GM21786 (cell line): ENCODE measurements at regions not wholly inside any gene's neighbourhood (a gene's known extent, or its start where the extent isn't known, plus 50 kb on each side); places are given as distances from the start of the nearest gene placed in this dataset.

ENCODE experiments used
- ATAC-seq: cut with Tn5 transposase; IDR thresholded peaks from one replicate; pipeline ENCODE4 v1.9.1; 2021; ENCODE audit not compliant: unreplicated experiment

DNA sequence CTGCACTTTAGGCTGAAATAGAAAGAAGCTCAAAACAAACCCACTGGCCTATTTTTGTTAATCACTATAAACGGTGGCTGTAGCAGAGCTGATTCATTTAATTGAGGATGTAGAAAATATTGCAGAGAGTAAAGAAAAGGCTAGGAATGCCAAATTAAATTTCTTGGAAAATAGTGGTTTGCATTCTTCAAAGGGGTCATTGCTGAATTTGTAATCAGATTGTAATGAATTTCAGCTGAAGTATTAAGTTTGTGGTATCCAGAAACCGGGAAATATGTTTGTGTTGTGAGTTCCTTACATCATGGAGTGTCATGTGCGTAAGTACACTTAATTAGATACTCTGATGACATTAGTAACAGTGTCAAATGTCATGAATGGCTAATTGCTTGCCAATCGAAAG, 203.0 kb downstream of the SAMD5 start:
- ATAC-seq = no peak

DNA sequence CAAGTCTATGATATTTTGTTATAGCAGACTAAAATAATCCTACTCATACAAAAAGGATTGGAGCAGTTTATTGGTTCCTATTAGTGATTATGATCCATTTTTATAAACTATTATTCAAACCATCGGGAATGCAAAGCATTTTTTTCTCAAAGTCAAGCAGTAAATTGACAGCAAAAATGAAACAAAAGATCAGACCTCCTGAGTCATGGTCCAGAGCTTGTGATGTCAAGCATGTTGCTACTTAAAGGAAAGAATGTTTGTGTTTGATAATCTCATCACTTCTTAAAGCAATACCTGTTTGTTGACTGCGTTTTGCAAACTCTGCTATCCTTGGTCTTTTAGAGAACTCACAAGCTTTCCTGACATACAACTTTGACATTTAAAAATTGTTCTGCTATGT, 204.4 kb downstream of the SAMD5 start:
- no peak for ATAC-seq

DNA sequence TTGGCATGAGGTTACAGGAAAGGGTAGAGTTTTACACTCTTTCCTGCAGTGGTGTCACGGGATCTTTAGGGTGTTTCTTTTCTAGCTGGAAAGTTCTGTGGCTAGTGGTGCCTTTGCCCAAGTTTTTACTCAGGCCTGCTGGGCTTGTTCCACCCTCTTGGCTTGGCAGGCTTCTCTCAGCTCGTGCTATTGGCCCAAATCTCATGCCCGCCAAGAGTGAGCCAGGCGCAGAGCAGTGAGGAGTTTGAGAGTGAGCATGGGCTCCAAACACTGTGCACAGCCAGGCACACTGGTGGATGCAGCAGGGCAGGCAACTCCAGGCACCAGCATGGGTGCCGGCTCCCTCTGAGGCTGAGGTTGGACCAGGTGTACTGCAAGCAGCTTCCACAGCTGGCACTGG, 206.5 kb downstream of the SAMD5 start:
- no peak for ATAC-seq

DNA sequence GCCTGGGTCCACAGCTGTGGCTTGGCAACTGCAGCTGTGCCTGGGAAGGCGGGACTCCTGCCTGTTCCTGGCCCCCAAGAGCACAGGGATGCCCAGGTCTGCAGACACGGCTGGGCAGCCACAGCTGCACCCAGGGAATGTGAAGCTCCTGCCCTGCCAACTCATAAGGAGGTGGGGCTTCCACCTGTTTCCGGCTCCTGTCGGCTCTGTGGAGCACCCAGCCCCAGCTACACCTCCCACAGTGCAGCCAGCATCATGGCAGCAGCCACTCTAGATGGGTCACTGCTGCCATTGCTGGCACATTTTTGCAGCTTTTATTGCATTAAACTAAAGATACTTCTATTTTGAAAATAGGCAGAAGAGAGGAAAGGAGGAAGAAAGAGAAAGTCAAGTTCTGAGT, 207.9 kb downstream of the SAMD5 start:
- ATAC-seq = no peak

DNA sequence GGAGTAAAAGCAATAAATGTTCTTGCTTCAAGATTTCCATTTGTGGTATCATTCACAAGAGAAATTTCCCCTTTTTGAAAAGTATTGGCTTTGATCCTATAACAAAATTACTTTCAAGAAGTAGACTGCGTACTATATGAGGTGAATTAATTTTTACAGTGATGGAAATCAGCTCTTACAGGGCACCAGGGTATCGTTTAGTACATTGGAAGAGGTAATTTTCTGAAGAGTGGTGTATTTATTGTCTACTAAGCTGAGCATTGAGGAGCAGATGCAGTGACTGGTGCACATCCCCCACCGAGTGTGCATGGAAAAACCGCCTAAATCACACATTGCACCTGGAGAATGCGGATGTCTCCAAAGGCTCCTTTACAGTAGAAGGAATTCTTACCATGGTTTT, 209.5 kb downstream of the SAMD5 start:
- ATAC-seq = no peak

DNA sequence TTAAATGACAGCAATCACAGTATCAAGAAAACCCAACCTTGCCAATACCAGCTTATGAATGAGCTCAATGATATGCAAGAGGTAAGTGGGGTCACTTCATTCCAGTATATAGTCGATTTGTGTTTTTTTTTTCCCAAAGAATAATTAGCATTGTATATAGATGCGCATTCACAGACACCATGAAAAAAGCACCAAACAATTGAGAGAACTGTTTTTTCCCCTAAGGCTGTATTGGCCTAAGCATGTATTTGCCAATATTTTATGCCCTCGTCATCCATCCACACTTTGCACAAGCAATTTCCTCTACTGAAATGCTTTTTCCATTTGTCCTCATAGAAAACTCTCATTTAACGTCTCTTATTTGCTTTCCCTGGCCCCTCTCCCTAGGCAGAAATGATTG, 213.7 kb downstream of the SAMD5 start:
- ATAC-seq = no peak

DNA sequence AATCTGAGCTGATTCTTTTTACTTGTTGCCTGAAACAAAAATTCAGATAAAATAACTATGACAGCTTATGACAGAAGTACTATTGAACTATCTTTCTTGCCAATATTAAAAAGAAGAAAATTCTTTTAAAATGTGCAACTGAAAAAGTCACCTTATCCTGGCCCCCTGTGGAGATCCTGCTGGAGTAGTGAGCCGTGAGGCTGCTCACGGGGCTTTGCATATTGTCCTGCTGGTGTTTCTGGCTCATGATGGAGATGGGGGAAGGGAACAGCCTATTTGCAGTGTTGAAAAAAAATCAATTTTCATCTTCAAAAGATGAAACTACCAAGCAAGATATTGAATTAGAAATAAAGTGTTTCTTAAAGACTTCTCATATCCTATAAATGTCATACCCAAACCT, 216.0 kb downstream of the SAMD5 start:
- ATAC-seq = no peak

DNA sequence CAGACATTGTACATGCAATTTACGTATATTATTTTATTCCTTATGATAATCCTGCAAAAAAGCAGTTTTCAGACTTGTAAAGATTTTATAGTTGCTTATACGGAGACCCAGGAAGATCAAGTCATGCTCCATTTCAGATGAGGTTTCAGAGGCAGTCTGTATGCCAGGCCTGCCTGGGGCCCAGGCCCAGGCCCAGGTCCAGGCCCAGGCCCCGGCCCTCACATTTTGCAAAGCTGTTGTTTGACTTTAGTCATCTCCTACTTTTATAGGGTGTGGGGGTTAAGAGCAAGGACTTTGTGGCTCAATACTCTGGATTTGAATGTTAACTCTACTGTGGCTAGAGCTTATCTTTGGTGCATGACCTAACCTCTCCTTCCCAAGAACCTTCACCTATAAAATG, 217.9 kb downstream of the SAMD5 start:
- ATAC-seq = no peak

DNA sequence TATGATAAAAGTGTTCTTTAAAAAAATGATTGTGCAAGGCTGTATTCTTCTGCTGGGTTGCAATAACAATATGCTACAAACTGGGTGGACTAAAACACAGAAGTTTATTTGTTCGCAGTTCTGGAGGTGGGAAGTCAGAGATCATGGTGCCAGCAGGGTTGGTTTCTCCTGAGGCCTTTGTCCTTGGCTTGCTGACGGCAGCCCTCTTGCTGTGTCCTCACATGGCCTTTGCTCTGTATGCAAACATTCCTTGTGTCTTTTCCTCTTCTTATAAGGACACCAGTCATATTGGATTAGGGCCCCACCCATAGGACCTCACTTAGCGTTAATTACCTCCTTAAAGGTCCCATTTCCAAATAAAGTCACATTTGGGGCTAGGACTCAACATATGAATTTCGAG, 220.4 kb downstream of the SAMD5 start:
- ATAC-seq = no peak

DNA sequence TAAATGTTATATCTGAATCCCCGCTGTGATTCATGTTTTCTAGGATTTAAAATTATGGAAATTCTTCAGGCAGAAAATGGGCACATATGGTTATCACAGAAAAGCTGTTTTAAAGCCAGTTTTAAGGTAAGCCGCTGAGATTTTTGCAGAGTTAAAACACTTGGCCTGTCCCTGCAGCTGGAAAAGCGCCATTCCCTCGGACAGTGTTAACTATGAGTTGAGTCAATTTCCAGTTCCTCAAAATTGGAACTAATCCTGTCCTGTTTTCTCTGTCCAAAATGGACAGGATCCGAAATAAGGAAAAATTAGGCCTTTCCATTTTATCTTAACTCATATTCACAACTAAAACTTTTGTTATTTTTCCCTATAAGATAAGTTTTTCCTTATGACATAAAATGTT, 225.2 kb downstream of the SAMD5 start:
- no peak for ATAC-seq

DNA sequence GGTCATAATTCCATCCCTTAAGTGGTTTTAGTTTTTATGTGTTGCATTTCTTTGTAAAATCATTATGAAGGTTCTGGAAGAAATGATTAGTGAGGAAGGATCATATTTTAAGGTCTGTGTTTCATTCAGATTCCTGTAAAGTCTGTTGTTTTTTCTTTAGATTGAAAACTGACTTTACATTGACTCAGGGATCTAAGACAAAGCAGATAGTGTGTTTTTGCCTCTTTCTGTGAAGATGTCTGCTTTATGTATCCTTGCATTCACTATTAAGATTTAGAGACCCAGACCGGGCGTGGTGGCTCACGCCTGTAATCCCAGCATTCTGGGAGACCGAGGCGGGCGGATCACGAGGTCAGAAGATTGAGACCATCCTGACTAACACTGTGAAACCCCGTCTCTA, 225.7 kb downstream of the SAMD5 start:
- no peak for ATAC-seq

DNA sequence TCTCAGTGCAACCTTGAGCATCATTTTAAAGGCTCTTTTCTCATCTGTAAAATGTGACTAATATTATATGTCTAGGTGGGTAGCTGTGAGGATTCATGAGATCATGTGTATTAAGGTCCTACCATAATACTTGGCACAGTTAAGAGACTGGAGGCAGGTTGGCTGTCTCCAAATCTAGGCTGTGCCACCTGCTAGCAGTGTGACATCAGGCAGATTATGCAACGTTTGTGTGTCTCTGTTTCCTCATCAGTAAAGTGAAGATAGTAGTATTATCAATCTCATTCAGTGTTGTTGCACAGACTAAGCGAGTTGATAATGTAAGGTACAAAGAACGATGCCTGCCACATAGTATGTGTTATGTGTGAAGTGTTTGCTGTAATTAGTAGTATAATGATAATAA, 227.4 kb downstream of the SAMD5 start:
- ATAC-seq = no peak

DNA sequence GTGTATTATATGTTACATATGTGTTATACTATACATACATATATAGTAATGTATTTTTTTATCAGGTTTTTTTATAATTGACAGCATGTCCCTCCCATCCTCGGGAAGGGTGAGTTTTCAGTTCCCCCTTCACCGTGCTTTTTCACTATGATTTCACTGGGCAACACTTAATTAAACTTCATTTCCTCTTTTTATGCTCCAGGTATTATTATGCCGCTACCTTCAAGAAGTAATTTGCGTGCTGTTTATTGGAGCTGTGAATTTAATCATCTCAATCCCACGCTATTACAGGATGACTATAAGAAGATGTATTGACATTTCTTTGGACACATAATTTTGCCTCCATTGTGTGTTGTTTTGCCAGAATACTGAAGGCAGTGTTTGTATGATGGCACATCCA, 228.6 kb downstream of the SAMD5 start:
- ATAC-seq = no peak

DNA sequence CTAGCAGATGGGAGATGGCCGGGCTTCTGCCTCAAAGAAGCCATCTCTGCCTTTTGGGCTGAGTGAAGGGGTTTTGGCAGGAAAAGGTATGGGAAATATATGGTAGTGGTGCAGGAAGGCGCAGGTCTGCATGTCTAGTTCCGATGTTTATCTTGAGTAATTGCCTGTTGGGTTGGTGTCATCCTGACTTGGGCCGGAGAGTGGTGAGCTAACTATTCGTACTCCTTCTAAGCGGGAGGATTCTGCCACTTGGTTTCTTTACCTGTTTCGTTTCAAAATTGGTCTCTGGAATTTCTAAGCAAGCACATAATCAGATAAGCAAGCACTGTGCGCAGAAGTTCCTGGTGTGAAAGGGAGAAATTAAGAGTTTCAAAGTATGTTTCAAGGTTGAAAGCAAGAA, 229.6 kb downstream of the SAMD5 start:
- no peak for ATAC-seq

DNA sequence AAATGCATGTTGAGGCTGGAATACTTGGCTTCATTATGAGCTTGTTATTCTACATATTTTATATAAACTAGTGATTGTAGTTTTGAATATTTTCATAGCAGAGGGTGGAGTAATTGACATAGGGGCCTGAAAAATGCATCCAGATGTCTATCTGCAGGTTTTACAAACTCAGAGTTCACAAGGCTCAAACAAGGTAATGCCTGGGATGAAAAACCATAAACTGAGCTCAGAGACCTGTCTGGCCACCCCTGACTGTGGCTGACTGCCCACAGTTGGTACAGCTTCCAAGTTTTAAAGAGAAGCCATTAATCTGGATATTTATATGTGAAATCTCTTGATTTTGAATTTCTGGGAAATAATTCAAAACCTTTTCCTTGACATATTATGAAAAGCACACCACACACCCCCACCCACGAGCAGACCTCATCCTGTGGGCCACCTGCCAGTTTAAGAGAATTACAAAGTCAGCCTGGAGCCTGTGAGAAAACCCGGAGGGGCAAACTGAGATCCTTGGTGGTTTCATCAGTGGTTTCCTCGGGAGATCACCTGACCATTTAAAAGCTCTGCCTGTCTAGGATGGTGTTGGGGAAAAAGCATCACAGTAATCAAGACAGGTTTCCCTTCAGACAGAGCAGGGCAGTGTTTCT, 230.1 kb downstream of the SAMD5 start:
- no peak for ATAC-seq

DNA sequence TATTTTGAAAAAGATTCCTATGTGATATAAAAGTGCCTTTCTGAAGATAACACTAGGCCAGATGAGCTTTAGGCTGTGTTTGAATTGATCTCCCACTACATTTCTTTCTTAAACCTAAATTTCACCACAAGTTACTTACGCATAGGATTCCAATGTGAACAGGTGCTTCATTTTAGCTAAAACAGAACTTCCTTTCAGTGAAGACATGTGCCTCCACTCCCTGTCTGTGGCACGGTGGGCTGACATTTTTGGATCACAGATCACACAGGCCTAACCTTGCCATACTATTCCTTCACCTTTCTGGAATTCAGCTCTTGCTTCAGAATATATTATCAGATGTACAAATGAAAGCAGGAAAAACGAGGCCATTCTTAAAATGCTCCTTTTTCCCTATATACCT, 231.8 kb downstream of the SAMD5 start:
- ATAC-seq = no peak

DNA sequence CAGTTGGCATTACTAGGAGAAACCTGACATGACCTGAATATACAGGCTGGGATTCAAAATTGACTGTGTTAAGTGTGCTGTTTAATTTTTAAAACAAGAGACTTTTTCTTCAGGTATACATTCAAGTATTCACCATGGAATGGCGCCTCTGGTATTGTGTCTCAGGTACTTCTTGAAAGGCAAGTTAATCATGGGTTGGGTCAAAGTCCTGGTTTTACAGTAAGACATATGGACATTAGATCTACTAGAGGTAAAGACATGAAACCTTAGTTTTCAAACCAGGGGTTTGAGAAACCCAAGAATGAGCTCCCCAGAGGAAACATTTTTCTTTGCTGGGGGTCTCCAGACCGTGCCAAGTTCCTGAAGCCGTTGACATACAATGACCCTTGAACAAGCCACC, 232.4 kb downstream of the SAMD5 start:
- ATAC-seq = no peak

DNA sequence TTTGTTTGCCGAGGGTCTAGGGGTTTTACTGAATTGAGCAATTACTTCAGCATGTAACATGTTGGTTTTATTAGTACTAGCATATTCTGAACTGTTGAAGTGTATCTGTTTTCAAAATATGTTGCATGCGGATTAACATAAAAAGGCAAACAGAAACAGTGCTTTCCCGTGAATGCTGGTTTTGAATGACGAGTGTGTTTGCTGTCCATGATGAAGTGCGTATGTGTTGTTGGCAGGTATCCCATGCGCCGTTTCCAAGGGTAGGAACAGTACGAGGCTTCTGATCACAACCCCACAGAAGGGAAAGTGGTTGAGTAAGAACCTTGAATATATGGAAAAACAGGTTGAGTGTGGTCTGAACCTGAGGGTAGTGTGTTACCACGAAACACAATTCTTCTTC, 232.9 kb downstream of the SAMD5 start:
- ATAC-seq = no peak

DNA sequence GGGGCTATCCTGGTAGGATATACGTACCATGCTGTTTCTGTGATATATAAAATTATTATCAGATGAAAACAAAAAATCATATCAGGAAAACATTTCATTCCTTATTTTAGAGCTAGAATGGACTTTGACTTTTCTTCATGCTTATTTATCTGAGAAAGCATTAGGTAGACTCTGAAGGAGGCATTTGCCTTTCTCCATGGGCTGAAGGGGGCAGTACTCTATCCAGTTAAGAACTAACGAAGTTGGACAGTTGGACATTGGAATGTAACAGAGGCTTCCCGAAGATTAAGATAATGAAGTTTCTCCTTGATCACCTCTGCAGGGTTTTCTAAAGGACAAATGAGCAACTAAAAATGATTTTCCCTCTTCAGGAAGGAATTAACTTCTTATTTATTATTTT, 233.9 kb downstream of the SAMD5 start:
- ATAC-seq = no peak

DNA sequence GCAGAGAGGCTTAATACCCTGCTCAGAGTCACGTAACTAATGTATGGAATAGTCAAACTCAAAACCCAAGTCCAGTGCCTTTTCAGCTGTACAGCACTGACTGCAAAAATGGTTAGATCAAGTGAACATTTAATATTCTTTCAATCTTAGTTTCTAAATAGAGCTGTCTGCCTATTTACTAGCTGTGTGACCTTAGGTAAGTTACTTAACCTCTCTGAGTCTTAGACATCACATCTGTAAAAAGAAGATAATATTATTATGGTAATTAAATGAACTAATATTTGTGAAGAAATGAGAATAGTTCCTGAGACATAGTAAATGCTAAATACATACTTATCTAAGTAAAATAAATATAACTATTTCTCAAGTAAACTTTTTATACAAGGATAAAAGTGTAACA, 235.5 kb downstream of the SAMD5 start:
- ATAC-seq = no peak

DNA sequence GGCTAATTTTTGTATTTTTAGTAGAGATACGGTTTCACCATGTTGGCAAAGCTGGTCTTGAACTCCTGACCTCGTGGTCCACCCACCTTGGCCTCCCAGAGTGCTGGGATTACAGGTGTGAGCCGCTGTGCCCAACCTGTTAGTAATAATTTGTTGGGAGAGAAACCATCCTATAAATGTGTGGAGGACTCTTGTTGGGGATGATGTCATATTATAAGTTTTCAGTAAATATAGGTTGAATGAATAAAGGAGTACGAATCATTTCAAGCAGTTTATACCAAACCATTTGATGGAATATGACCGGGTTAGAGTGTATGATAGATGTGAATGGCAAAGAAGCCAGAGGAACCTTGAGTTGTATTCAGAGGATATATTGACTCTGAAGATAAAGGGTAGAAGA, 240.8 kb downstream of the SAMD5 start:
- ATAC-seq = no peak

DNA sequence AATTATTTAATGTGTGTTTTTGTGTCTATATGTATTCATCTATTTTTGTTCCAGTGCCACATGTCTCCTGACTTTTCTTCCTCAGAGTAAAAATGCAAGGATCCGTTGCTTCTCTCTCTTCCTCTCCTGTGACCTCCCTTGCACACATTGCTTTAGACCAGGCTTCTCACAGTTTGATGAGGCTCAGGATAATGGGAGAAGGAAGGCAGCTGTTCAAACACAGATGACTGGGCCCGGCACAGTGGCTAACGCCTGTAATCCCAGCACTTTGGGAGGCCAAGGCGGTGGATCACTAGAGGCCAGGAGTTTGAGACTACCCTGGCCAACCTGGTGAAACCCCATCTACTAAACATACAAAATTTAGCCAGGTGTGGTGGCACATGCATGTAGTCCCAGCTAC, 241.9 kb downstream of the SAMD5 start:
- no peak for ATAC-seq

DNA sequence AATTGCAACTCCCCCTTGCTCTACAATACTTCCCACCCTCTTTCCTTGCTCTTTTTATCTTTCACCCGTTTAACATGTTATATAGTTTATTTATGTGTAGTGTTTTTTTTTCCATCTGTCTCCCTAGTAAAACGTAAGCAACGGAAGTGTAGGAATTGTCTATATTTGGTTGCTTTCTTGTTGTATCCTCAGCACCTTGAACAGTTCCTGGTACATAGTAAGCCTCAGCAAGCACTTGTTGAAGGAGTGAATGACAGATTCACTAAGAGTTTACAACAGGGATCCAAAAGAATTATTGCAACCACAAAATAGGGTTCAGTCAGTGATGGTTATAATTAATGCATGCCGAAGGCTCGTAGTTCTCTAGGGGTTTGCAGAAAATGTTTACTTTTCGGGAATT, 242.7 kb downstream of the SAMD5 start:
- no peak for ATAC-seq
